DND-41 (cell line): ENCODE measurements at regions not wholly inside any gene's neighbourhood (a gene's known extent, or its start where the extent isn't known, plus 50 kb on each side); places are given as distances from the start of the nearest gene placed in this dataset.

Experiments used
- EZH2 ChIP-seq: IDR thresholded peaks from 3 replicates; pipeline ENCODE4 v1.6.1; 2012; ENCODE audit warnings: borderline replicate concordance, low read depth, mild to moderate bottlenecking, moderate library complexity, low read length, inconsistent platforms; ENCODE audit not compliant: severe bottlenecking
- TF ChIP-seq, protein P1 (sequence below): IDR thresholded peaks from 2 replicates; pipeline ENCODE4 v1.5.1; 2012; ENCODE audit warnings: borderline replicate concordance, low read length, moderate library complexity, mild to moderate bottlenecking; ENCODE audit not compliant: poor library complexity, severe bottlenecking; ENCODE audit errors: extremely low read depth

DNA sequence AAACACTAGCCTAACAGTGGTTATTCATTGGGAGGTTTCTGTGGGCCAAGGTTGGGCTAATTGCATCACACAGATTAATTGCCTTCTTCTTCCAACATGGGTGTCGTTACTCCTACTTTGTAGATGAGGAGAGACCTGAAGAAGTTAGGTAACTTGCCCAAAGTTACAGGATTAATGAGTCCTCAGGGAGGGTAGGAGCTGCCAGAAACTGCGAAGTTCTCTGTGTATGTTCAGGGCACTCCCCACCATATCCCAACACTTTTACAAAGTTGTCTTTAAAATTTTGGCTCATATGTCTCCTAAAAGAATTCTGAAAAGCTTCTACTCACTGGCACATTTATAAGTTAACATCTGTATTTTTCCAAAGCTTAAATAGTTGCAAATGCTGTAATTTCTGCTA is 323.5 kb upstream of the HSF2 start:
- TF ChIP-seq, protein P1, sequence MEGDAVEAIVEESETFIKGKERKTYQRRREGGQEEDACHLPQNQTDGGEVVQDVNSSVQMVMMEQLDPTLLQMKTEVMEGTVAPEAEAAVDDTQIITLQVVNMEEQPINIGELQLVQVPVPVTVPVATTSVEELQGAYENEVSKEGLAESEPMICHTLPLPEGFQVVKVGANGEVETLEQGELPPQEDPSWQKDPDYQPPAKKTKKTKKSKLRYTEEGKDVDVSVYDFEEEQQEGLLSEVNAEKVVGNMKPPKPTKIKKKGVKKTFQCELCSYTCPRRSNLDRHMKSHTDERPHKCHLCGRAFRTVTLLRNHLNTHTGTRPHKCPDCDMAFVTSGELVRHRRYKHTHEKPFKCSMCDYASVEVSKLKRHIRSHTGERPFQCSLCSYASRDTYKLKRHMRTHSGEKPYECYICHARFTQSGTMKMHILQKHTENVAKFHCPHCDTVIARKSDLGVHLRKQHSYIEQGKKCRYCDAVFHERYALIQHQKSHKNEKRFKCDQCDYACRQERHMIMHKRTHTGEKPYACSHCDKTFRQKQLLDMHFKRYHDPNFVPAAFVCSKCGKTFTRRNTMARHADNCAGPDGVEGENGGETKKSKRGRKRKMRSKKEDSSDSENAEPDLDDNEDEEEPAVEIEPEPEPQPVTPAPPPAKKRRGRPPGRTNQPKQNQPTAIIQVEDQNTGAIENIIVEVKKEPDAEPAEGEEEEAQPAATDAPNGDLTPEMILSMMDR: no peak
- TF ChIP-seq EZH2: no peak
